Chondrocyte (in vitro differentiated cells): ENCODE measurements at regions not wholly inside any gene's neighbourhood (a gene's known extent, or its start where the extent isn't known, plus 50 kb on each side); places are given as distances from the start of the nearest gene placed in this dataset.

Source experiments
- DNase-seq: peaks from one replicate; pipeline ENCODE4 v3.0.0; 2021; ENCODE audit warnings: mixed read lengths, low spot score
- H3K27ac Mint-ChIP-seq: one replicate; pipeline ENCODE4 v1.8.0; 2021; ENCODE audit warnings: mild to moderate bottlenecking, moderate library complexity, mixed read lengths; ENCODE audit not compliant: unreplicated experiment
- H3K27me3 Mint-ChIP-seq: 2 replicates; pipeline ENCODE4 v1.8.0; 2021; ENCODE audit warnings: low read depth, mixed read lengths
- H3K36me3 Mint-ChIP-seq: 2 replicates; pipeline ENCODE4 v1.8.0; 2021; ENCODE audit warnings: low read depth, mixed read lengths
- H3K4me1 Mint-ChIP-seq: 2 replicates; pipeline ENCODE4 v1.8.0; 2021; ENCODE audit warnings: low read depth, mild to moderate bottlenecking, mixed read lengths
- H3K4me3 Mint-ChIP-seq: one replicate; pipeline ENCODE4 v1.8.0; 2021; ENCODE audit warnings: mild to moderate bottlenecking, moderate library complexity, mixed read lengths; ENCODE audit not compliant: unreplicated experiment
- H3K9me3 Mint-ChIP-seq: 2 replicates; pipeline ENCODE4 v1.8.0; 2021; ENCODE audit warnings: low read depth, mixed read lengths
- TF ChIP-seq, protein P1 (sequence below): fragments of 200-600 bp; sonication (generic); IDR thresholded peaks from 2 replicates; pipeline ENCODE4 v1.5.0; 2021; ENCODE audit warnings: antibody characterized with exemption, mild to moderate bottlenecking, moderate library complexity

DNA sequence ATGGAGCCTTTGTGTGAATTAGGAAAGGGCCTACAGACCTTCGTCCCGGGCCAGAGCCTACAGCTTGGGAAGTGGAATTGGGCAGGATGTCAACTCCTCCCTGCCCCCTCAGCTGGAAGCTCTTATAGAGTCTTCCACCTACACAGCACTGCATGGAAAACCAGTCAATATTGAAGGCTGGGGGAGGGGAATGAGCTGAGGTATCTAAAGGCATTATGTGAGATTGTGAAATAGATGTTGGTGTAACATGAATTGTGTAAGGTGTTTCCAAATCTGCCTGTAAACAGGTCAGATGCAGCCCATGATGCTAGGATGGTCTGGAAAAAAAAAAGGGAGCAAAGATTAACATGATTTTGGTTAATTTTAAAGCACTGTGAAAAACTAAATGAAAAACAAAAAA, 433.5 kb upstream of the POU3F3 start:
- no peaks in the 10 kb centered on the region for H3K27me3 Mint-ChIP-seq
- no peaks in the 10 kb centered on the region for H3K4me1 Mint-ChIP-seq
- H3K9me3 Mint-ChIP-seq, result no peaks in the 10 kb centered on the region
- H3K27ac Mint-ChIP-seq, result no peak overlapping the region
- H3K36me3 Mint-ChIP-seq, result no peaks in the 10 kb centered on the region
- TF ChIP-seq, protein P1, sequence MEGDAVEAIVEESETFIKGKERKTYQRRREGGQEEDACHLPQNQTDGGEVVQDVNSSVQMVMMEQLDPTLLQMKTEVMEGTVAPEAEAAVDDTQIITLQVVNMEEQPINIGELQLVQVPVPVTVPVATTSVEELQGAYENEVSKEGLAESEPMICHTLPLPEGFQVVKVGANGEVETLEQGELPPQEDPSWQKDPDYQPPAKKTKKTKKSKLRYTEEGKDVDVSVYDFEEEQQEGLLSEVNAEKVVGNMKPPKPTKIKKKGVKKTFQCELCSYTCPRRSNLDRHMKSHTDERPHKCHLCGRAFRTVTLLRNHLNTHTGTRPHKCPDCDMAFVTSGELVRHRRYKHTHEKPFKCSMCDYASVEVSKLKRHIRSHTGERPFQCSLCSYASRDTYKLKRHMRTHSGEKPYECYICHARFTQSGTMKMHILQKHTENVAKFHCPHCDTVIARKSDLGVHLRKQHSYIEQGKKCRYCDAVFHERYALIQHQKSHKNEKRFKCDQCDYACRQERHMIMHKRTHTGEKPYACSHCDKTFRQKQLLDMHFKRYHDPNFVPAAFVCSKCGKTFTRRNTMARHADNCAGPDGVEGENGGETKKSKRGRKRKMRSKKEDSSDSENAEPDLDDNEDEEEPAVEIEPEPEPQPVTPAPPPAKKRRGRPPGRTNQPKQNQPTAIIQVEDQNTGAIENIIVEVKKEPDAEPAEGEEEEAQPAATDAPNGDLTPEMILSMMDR, result no peak
- no peak for DNase-seq
- no peak overlapping the region for H3K4me3 Mint-ChIP-seq

DNA sequence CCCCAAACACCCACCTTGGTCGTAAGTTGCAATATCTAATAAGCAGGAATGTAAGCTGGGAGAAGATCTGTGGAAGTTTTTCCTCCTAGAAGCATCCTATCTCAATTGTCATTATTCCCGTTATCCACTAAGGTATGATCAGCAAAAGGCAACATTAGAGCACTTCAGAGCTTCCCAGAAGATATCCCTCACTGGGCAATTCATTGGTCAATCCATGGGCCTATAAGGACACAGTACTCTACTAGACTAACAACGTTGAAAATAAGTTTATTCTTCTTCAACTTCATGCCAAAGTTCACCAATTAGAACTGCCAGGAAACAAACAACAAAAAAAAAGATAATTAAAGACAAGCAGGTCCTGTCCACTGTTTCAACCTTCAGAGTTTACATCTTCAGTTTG, 433.0 kb upstream of the POU3F3 start:
- Mint-ChIP-seq H3K27ac (no peak overlapping the region), H3K9me3 (no peaks in the 10 kb centered on the region), H3K4me3 (no peak overlapping the region), H3K4me1 (no peaks in the 10 kb centered on the region), H3K27me3 (no peaks in the 10 kb centered on the region), H3K36me3 (no peaks in the 10 kb centered on the region)
- TF ChIP-seq, protein P1, result no peak
- no peak for DNase-seq

DNA sequence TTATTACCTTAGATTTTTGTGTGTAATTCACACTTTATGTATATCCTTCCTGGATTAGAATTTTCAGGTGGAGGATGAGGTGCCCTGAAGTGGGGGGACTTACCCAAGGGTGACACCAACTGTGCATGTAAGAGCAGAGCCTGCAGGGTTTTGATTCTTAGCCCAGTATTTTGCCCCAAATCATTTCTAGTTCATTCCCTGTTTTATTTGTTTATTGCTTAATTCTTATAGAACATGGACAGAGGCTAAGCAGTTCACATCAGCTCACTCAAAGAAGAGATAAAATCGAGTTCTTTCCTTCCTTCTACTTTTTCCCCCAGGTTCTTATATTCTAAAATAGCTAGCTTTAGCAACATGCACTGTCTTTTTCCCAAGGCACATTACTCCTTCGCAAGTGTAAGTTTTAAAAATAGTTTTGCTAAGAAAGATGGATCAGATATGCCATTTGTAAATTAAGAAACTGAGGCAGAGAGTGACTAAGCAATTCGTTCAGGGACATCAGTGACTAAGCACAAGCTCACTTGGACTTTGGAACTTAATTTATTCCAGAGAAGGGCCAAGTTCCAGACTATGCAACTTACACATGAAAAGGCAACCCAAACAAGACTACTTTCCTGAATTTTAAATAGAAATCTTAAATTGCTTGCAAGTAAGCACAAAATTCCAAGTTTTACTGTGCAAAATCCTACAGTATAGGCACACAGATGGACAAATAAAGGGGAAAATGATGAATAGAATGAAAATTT, 427.9 kb upstream of the POU3F3 start:
- Mint-ChIP-seq H3K36me3 (no peaks in the 10 kb centered on the region), H3K27ac (no peak overlapping the region), H3K9me3 (no peaks in the 10 kb centered on the region), H3K27me3 (no peaks in the 10 kb centered on the region), H3K4me3 (no peak overlapping the region), H3K4me1 (no peaks in the 10 kb centered on the region)
- DNase-seq, result no peak
- TF ChIP-seq, protein P1, result no peak

DNA sequence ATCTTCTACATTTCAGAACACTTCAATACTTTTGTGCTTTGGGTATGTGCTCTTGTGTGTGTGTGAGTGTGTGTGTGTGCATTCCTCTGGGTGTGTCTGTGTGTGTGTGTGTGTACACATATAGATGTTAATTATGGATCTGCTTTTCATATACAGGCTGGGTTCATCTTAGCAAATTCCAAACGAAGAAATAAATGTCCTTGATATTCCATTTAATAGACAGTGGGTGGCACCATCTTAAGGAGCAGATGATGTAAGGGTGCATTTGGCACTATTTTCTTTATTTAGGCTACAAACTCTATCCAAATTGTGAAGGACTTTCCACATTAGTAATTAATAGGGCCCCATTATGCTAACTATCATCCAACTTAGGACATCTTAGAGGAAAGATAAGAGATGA, 425.8 kb upstream of the POU3F3 start:
- Mint-ChIP-seq H3K27ac (no peak overlapping the region), H3K36me3 (no peaks in the 10 kb centered on the region), H3K4me1 (no peaks in the 10 kb centered on the region), H3K9me3 (no peaks in the 10 kb centered on the region), H3K4me3 (no peak overlapping the region), H3K27me3 (no peaks in the 10 kb centered on the region)
- no peak for DNase-seq
- TF ChIP-seq, protein P1, result peak; percentile 52

DNA sequence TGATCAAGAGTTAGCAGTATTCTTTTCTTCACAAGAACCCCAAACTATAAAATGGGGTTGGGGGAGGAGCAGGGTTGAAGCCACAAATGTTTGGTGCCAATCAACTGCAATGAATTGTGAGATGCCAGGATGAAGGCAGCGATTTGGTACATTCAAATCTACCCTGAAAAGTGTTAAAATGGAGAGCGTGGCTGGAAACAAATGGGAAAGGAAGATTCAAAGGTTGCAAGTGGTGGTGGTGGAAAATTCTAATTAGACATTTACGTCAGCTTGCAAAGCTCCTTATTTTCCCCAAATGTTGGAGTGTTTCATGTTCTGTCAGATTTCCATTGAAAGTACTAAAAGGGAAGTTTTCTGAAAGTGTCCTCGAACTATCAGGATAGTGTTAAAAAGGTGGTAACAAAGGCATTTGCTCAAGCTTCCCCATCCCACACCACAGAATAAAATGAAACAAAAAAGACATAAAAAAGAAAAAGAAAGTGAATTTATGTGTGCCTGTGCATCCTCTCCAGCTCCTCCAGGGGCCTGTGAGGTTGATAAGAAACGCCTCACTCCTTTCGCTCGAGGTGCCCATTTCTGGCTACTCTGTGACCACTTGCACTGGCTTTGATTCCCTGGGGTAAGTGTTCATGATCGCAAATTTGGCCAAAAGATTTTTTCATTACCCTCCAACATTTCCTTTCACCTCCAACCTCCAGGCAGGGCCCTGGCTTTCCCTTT, 424.1 kb upstream of the POU3F3 start:
- DNase-seq, result no peak
- Mint-ChIP-seq H3K9me3 (no peaks in the 10 kb centered on the region), H3K36me3 (no peaks in the 10 kb centered on the region), H3K4me3 (no peak overlapping the region), H3K27ac (no peak overlapping the region), H3K4me1 (peaks cover 7% of the 10 kb centered on the region), H3K27me3 (no peaks in the 10 kb centered on the region)
- TF ChIP-seq, protein P1, result no peak
